AG04450 (cell line): ENCODE measurements at regions not wholly inside any gene's neighbourhood (a gene's known extent, or its start where the extent isn't known, plus 50 kb on each side); places are given as distances from the start of the nearest gene placed in this dataset.

Experiments
- CTCF ChIA-PET: fragments of 300-600, 350-600 bp; formaldehyde crosslinking; extraction: SDS; loops from one replicate; lab custom pipeline; 2022; ENCODE audit warnings: antibody characterized with exemption, inconsistent platforms; lab: Charles Lee
- POLR2A ChIA-PET: fragments of 350-600 bp; formaldehyde crosslinking; extraction: SDS; loops from one replicate; lab custom pipeline; 2021; ENCODE audit warnings: antibody characterized with exemption, inconsistent platforms; lab: Yijun Ruan, JAX
- DNase-seq: peaks from one replicate; pipeline ENCODE4 v3.0.0-alpha.2; 2011; ENCODE audit warnings: low read depth, low spot score
- H3K27ac ChIP-seq: one replicate; pipeline ENCODE4 v1.5.1; 2012; ENCODE audit warnings: low read depth, low read length, control low read depth
- H3K27me3 ChIP-seq: one replicate; pipeline ENCODE4 v1.6.0; 2012; ENCODE audit warnings: low read length; ENCODE audit not compliant: control insufficient read depth, insufficient read depth
- H3K4me3 ChIP-seq: 2 replicates; pipeline ENCODE4 v1.5.1; 2011; ENCODE audit warnings: mild to moderate bottlenecking, low read depth, low read length, control low read depth
- H3K9me3 ChIP-seq: 2 replicates; pipeline ENCODE4 v1.5.1; 2012; ENCODE audit warnings: low read length; ENCODE audit not compliant: control insufficient read depth, insufficient read depth
- CTCF ChIP-seq: IDR thresholded peaks from 2 replicates; pipeline ENCODE4 v1.5.1; 2011; ENCODE audit warnings: low read depth, low read length, control low read depth, inconsistent platforms

DNA sequence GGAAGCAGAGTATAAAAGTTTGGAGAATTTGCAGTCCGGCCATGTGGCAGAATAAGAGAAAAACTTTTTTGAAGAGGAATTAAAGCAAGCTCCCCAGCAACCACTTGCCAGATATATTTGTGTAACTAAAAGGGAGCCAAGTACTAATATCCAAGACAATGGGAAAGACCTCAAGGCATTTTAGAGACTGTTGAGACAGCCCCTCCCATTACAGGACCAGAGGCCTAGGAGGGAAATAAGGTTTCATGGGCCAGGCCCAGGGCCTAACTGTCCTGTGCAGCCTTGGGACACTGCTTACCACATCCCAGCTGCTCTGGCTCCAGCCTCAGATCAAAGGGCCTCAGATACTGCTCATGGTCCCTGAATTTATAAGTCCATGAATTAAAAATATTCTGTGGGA is 659.4 kb downstream of the PCDH19 start:
- no peak for DNase-seq
- ChIA-PET CTCF (no interaction called here), POLR2A (no interaction called here)
- TF ChIP-seq CTCF, result no peak
- Histone ChIP-seq H3K27me3 (no peaks in the 10 kb centered on the region), H3K4me3 (no peak overlapping the region), H3K27ac (no peak overlapping the region), H3K9me3 (no peaks in the 10 kb centered on the region)

DNA sequence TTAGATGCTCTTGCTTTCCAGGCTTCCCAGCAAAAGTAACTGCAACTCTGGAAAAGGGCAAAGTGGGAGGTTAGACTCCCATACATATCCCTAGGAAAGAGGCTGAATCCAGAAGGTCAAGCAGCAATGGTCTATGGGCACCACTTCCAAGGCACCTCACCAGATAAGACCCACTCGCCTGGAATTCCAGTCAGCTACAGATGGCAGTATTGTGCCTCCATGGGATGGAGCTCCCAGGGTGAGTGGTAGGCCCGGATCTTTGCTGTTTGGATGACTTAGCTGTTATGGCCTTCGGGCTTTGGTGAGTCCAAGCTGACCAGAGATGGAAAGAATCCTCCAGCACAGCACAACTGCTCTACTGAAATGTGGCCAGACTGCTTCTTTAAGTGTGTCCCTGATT is 688.0 kb downstream of the PCDH19 start:
- TF ChIP-seq CTCF, result no peak
- ChIA-PET CTCF (no interaction called here), POLR2A (no interaction called here)
- no peak for DNase-seq
- Histone ChIP-seq H3K9me3 (peaks cover 24% of the 10 kb centered on the region), H3K4me3 (no peak overlapping the region), H3K27me3 (no peaks in the 10 kb centered on the region), H3K27ac (no peak overlapping the region)

- H3K9me3 ChIP-seq, result peaks cover 28% of the 10 kb centered on the region
- no peaks in the 10 kb centered on the region for H3K27me3 ChIP-seq
- no peak overlapping the region for H3K4me3 ChIP-seq
- H3K27ac ChIP-seq, result no peak overlapping the region
- POLR2A ChIA-PET, result no interaction called here
- TF ChIP-seq CTCF, result no peak
- DNase-seq, result no peak
- CTCF ChIA-PET, result no interaction called here
These were observed 690.9 kb downstream of the PCDH19 start for GRCh38 chrX:99719140-99719539.

DNA sequence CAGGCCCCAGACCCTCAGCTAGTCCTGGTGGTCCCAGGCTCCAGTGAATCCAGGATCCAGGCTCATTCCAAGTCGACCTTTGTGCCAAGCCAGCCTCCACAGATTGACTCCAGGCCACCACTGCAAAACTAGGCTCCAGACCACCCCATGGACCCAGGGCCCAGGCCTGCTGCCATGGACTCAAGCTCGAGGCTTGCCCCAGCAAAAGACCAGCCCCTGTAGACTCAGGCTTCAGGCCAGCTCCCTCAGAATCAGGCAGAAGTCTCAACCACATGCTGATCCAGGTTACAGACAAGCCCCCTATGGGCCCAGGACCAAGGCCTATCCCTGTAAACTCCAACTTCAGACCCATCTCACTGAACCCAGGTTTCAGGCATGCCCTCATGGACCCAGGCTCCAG is 692.4 kb downstream of the PCDH19 start:
- no peak for DNase-seq
- Histone ChIP-seq H3K4me3 (no peak overlapping the region), H3K27ac (no peak overlapping the region), H3K9me3 (peaks cover 21% of the 10 kb centered on the region), H3K27me3 (no peaks in the 10 kb centered on the region)
- no peak for TF ChIP-seq CTCF
- CTCF ChIA-PET, result no interaction called here
- POLR2A ChIA-PET, result no interaction called here

DNA sequence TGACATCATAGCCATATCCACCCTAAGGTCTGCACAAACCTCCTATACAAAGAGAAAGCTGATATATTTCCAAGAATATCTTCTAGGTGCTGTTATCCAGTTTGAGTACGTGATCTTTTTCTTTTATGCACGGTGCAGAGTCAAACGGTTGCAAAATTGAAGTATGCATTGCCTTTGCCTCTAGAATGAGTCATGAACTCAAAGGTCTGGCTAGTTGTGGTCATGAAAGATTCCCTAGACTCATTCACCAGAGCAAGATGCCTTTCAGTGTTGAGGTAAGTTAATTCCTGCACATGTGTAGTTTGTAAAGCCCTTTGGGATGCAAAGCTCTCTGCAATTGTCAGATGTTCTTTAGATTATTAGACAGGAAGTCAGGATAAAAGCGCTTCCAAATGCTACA is 704.4 kb downstream of the PCDH19 start:
- Histone ChIP-seq H3K27me3 (no peaks in the 10 kb centered on the region), H3K9me3 (no peaks in the 10 kb centered on the region), H3K27ac (no peak overlapping the region), H3K4me3 (no peak overlapping the region)
- no peak for DNase-seq
- ChIA-PET POLR2A (no interaction called here), CTCF (no interaction called here)
- no peak for TF ChIP-seq CTCF
